ENCODE measurements at regions not wholly inside any gene's neighbourhood (a gene's known extent, or its start where the extent isn't known, plus 50 kb on each side); places are given as distances from the start of the nearest gene placed in this dataset.

DNA sequence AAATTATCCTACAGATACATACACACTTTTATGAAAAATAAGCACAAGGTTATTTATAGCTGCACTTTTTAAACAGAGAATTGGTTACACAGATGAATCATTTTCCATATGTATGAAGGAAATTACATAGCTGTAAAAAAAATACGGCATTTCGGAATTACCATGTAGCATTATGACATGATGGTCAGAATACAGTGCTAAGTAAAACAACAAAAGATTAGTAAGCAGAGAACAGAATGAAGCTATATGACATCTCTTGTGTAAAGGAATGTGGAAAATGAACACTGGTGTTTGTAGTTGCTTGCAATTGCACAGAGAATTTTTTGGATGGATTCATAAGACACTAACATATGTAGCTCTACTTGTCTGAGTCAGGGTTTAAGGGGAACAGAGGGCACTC lies 1222.0 kb upstream of the PRKX start (continued):
- TF ChIP-seq ZBTB40 (IDR thresholded peaks at IDR 0.05; ENCODE audit: borderline replicate concordance) (no peak), BCLAF1 (IDR thresholded peaks at IDR 0.05) (no peak), SUZ12 (IDR thresholded peaks at IDR 0.05; ENCODE audit: unreplicated experiment) (no peak), CREM (IDR thresholded peaks at IDR 0.05; ENCODE audit: low read depth) (no peak)

DNA sequence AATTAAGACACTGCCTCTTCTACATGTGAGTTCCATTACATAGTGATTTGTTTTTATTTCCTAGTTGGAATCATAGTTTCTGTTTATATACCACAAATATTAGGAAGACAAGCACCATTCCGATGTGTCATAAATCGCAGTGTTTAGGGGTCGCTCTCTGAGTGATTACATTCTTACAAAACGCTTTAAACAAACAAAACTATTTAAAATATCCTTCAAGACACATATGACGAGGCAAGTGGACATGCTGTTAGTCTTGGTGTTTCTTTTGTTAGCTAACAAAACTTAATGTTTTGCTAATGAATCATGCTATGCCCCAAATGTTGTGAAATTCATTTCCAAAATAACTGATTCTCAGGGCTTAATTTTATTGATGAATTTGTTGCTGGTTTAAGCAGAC lies 1219.3 kb upstream of the PRKX start:
- BruUV-seq (replicated peaks): no TSS peak
- DNase-seq (ENCODE audit: low read depth, low spot score): no peak
- ChIA-PET RAD21 (ENCODE audit: unreplicated experiment) (no interaction called here), SMC1A (ENCODE audit: uncharacterized antibody, unreplicated experiment) (no interaction called here), CTCF (no interaction called here), POLR2A (no interaction called here)
- no peak for FAIRE-seq
- ATAC-seq: no peak
- no peaks in the 10 kb centered on the region; the same call in 2 of the 3 replicates for H3K9me3 ChIP-seq (replicated peaks; ENCODE audit: control insufficient read depth, insufficient read depth, low read length)
- H3K4me3 ChIP-seq: no peak overlapping the region
- H4K20me1 ChIP-seq (ENCODE audit: control insufficient read depth, insufficient read depth): no peaks in the 10 kb centered on the region
- H3K79me2 ChIP-seq (ENCODE audit: control insufficient read depth, insufficient read depth, low read length): no peaks in the 10 kb centered on the region
- no peaks in the 10 kb centered on the region for H3K27me3 ChIP-seq (replicated peaks in 1 of 2; ENCODE audit: control insufficient read depth in 2 of 2, insufficient read depth in 2 of 2, low read length in 1 of 2)
- in situ Hi-C loops (cut with MboI): no loop called here
- H2AFZ ChIP-seq (ENCODE audit: control insufficient read depth, low read depth, low read length): no peak overlapping the region
- H3K36me3 ChIP-seq (ENCODE audit: control insufficient read depth in 2 of 2, insufficient read depth in 2 of 2, low read length in 1 of 2): no peaks in the 10 kb centered on the region
- H3K9ac ChIP-seq (ENCODE audit: control insufficient read depth, insufficient read depth, low read length): no peak overlapping the region
- no peak overlapping the region for H3K4me2 ChIP-seq (ENCODE audit: control insufficient read depth, insufficient read depth)
- no peak for TF ChIP-seq FOXK2 (IDR thresholded peaks at IDR 0.05)
- TF ChIP-seq PML (IDR thresholded peaks at IDR 0.05; ENCODE audit: low read length): no peak
- TF ChIP-seq BCL11A (IDR thresholded peaks at IDR 0.05; ENCODE audit: low read depth, low read length): no peak
- TF ChIP-seq CUX1 (IDR thresholded peaks at IDR 0.05; ENCODE audit: insufficient replicate concordance, low read depth, low read length): no peak
- no peak overlapping the region for H3K27ac ChIP-seq (ENCODE audit: control insufficient read depth, insufficient read depth)
- H3K4me1 ChIP-seq (ENCODE audit: control insufficient read depth, insufficient read depth, low read length): no peaks in the 10 kb centered on the region
- 41% methylated on average over 5 of the region's 5 CpGs for WGBS (ENCODE audit: insufficient coverage, insufficient replicate concordance, low lambda C conversion rate, missing lambda C conversion rate)
- intact Hi-C loops (cut with micrococcal nuclease; ENCODE audit: unreplicated experiment): no loop called here

Measured in GM12878 (cell line).